ENCODE measurements at regions not wholly inside any gene's neighbourhood (a gene's known extent, or its start where the extent isn't known, plus 50 kb on each side); places are given as distances from the start of the nearest gene placed in this dataset.
A peak's percentile ranks its signal among the peaks of the same experiment; 100 is the strongest.

- no peak for DNase-seq (ENCODE audit: low read depth, low spot score)
- Histone ChIP-seq H3K27me3 (ENCODE audit: control insufficient read depth, insufficient read depth, low read length) (peaks cover 6% of the 10 kb centered on the region), H3K4me3 (ENCODE audit: low read depth in 2 of 2, low read length in 2 of 2) (no peak overlapping the region), H3K36me3 (ENCODE audit: control insufficient read depth, insufficient read depth, low read length) (no peaks in the 10 kb centered on the region), H3K4me1 (ENCODE audit: control insufficient read depth, insufficient read depth, low read length) (no peaks in the 10 kb centered on the region), H3K9me3 (ENCODE audit: control insufficient read depth, insufficient read depth, low read depth, low read length) (no peaks in the 10 kb centered on the region), H3K27ac (ENCODE audit: low read length) (no peak overlapping the region)
- ATAC-seq: no peak
- no TSS peak for BruUV-seq (replicated peaks)
- in situ Hi-C loops (cut with HindIII; ENCODE audit: low pct_unique_long_range_greater_than_20kb, low sequenced_read_pairs) (no loop called here), intact Hi-C loops (cut with micrococcal nuclease; ENCODE audit: unreplicated experiment) (no loop called here)
- ChIA-PET CTCF (no interaction called here), POLR2A (no interaction called here)
- TF ChIP-seq POLR2AphosphoS5 (IDR thresholded peaks at IDR 0.05; ENCODE audit: low read depth, low read length): no peak
- TF ChIP-seq CTCF (IDR thresholded peaks at IDR 0.05): peak; percentile 16
These were observed 166.4 kb upstream of the EOMES start for GRCh38 chr3:27888562-27888961.

GRCh38 chr3:27889745-27890144 lies 167.6 kb upstream of the EOMES start:
- CTCF ChIA-PET: no interaction called here
- DNase-seq (ENCODE audit: low read depth, low spot score): no peak
- no peak overlapping the region for H3K27ac ChIP-seq (ENCODE audit: low read length)
- BruUV-seq (replicated peaks): no TSS peak
- in situ Hi-C loops (cut with HindIII; ENCODE audit: low pct_unique_long_range_greater_than_20kb, low sequenced_read_pairs) (no loop called here), intact Hi-C loops (cut with micrococcal nuclease; ENCODE audit: unreplicated experiment) (no loop called here)
- TF ChIP-seq CTCF (IDR thresholded peaks at IDR 0.05) (no peak), TCF7L2 (IDR thresholded peaks at IDR 0.05; ENCODE audit: low read depth, low read length) (no peak), REST (IDR thresholded peaks at IDR 0.05; ENCODE audit: insufficient read depth in 1 of 2, low read depth in 2 of 2, low read length in 1 of 2) (no peak), POLR2AphosphoS5 (IDR thresholded peaks at IDR 0.05; ENCODE audit: low read depth, low read length) (no peak), SIN3A (IDR thresholded peaks at IDR 0.05; ENCODE audit: borderline replicate concordance, insufficient read depth, low read depth, low read length) (no peak)
- no peaks in the 10 kb centered on the region for H3K4me1 ChIP-seq (ENCODE audit: control insufficient read depth, insufficient read depth, low read length)
- POLR2A ChIA-PET: no interaction called here
- no peaks in the 10 kb centered on the region for H3K36me3 ChIP-seq (ENCODE audit: control insufficient read depth, insufficient read depth, low read length)
- H3K4me3 ChIP-seq (ENCODE audit: low read depth in 2 of 2, low read length in 2 of 2): no peak overlapping the region
- no peak for ATAC-seq
- H3K27me3 ChIP-seq (ENCODE audit: control insufficient read depth, insufficient read depth, low read length): peaks cover 6% of the 10 kb centered on the region
- no peaks in the 10 kb centered on the region for H3K9me3 ChIP-seq (ENCODE audit: control insufficient read depth, insufficient read depth, low read depth, low read length)

GRCh38 chr3:27900316-27900715 lies 178.2 kb upstream of the EOMES start:
- H3K36me3 ChIP-seq (ENCODE audit: control insufficient read depth, insufficient read depth, low read length): no peaks in the 10 kb centered on the region; the same call in 1 of the 2 replicates
- no peaks in the 10 kb centered on the region for H3K4me1 ChIP-seq (ENCODE audit: control insufficient read depth, insufficient read depth, low read length)
- no peak for DNase-seq (ENCODE audit: low read depth, low spot score)
- TF ChIP-seq POLR2AphosphoS5 (IDR thresholded peaks at IDR 0.05; ENCODE audit: low read depth, low read length) (no peak), REST (IDR thresholded peaks at IDR 0.05; ENCODE audit: insufficient read depth in 1 of 2, low read depth in 2 of 2, low read length in 1 of 2) (no peak), TCF7L2 (IDR thresholded peaks at IDR 0.05; ENCODE audit: low read depth, low read length) (no peak), CTCF (IDR thresholded peaks at IDR 0.05) (no peak), SIN3A (IDR thresholded peaks at IDR 0.05; ENCODE audit: borderline replicate concordance, insufficient read depth, low read depth, low read length) (no peak)
- in situ Hi-C loops (cut with HindIII; ENCODE audit: low pct_unique_long_range_greater_than_20kb, low sequenced_read_pairs): no loop called here
- ATAC-seq: no peak
- no peaks in the 10 kb centered on the region for H3K27me3 ChIP-seq (ENCODE audit: control insufficient read depth, insufficient read depth, low read length)
- CTCF ChIA-PET: no interaction called here
- H3K4me3 ChIP-seq (ENCODE audit: low read depth in 2 of 2, low read length in 2 of 2): no peak overlapping the region
- no peaks in the 10 kb centered on the region for H3K9me3 ChIP-seq (ENCODE audit: control insufficient read depth, insufficient read depth, low read depth, low read length)
- no peak overlapping the region for H3K27ac ChIP-seq (ENCODE audit: low read length)
- intact Hi-C loops (cut with micrococcal nuclease; ENCODE audit: unreplicated experiment): no loop called here
- POLR2A ChIA-PET: no interaction called here
- no TSS peak for BruUV-seq (replicated peaks)
